ENCODE measurements at regions not wholly inside any gene's neighbourhood (a gene's known extent, or its start where the extent isn't known, plus 50 kb on each side); places are given as distances from the start of the nearest gene placed in this dataset.

- DNase-seq (ENCODE audit: low read depth, low spot score) = no peak
These were observed 106.6 kb upstream of the MKLN1 start for GRCh38 chr7:131221061-131221460.

DNA sequence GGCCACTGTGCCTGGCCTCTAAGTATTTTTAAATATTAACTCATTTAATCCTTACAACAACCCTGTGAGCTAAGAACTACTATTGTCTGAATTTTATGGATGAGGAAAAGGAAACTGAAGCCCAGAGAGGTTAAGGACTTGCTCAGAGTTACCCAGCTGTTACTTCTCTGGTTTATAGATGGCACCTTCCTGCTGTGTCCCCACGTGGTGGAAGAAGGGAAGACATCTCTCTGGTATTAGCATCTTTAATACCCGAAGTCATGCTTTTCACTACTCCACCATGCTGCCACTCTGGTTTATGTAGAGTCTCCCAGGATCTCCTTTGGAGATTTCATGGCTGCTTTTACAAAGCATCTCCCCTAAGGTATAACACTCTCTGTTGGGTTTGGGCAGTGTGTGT is 105.5 kb upstream of the MKLN1 start:
- no peak for DNase-seq (ENCODE audit: low read depth, low spot score)

DNA sequence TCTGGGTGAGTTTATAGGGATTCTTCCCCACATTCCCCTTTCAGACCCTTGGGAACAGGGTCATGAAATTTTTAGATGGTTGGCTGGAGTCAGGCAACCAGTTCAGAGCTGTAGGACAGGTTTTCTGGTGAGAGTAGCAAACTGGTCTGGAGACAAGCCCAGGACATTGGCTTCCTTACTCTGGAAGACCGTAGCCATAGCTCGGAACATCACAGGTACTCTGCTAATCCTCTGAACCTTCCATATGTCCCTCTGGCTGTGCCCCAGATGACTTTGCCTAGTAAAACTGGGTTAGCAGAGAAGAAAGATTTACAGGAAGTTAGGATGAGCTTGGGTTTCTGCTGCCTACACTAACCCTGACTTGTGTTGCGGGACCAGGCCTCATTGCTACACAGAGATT is 104.5 kb upstream of the MKLN1 start:
- DNase-seq (ENCODE audit: low read depth, low spot score) = no peak

DNA sequence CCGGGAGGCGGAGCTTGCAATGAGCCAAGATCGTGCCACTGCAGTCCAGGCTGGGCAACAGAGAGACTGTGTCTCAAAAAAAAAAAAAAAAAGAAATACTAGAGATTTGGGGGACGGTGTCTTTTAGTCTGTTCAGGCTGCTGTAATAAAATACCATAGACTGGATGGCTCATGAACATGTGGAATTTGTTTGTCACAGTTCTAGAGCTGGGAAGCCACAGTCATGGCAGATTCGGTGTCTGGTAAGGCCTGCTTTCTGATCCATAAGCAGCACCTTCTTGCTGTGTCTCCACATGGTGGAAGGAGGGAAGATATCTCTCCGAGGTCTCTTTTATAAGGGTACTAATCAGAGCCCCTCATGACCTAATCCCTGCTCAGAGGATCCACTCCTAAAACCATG is 102.7 kb upstream of the MKLN1 start:
- no peak for DNase-seq (ENCODE audit: low read depth, low spot score)

DNA sequence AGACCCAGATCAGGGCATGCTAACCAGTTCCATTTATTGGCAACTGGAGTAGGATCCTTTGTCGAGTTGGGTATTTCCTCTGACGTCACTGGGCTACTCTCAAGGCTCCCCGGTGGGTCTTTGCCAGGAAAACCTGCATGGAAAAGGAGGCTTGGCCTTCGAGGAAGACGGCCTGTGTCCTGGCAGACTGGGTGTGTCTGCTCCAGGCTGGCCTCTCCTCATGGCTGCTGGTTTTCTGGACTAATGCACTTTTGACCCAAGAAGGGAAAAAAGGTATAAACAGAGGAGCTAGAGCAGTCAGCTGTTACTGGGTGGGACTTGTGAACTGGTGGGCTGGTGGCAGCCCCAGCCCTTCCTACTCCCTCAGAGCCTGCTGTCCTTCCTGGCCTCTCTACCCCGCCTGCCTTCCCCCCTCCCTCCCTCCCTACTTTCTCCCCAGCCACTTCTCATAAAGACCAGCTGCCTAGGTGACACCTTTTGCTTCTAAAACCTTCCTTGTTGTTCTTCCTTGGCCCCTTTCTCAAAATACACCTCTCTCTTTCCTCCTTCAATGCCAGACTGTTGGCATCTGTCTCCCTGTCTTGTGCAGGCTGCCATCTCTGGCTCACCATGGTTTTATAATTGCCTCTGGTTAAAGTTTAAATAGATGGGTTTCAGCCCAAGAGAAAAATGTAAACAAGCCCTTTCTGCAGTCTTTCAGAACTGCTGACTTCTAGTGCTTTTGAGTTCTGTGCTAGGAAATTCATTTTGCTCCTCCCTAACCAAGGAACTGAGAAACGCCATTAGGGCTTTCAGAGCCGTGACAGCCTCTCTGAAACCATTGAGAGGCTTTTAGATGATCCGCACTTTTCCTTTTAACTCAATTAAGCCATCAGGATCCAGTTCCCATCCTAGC is 101.8 kb upstream of the MKLN1 start:
- DNase-seq (ENCODE audit: low read depth, low spot score) = no peak

DNA sequence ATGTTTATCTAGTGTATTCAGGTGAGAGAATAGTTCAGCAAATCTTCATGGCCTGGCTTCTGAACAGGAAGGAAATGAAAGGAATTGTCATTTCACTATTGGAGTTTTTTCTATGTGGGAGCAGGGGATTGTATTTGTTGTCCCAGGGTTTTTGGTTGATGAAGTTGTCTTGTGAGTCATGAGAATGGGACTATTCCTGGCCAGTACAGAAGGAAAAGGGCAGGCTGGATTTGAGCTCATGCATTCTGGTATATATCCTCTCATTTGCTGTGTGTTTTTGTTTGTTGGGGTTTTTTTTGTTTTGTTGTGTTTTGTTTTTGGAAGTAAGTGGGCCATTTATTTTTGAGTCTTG is 101.2 kb upstream of the MKLN1 start:
- DNase-seq (ENCODE audit: low read depth, low spot score) = no peak

DNA sequence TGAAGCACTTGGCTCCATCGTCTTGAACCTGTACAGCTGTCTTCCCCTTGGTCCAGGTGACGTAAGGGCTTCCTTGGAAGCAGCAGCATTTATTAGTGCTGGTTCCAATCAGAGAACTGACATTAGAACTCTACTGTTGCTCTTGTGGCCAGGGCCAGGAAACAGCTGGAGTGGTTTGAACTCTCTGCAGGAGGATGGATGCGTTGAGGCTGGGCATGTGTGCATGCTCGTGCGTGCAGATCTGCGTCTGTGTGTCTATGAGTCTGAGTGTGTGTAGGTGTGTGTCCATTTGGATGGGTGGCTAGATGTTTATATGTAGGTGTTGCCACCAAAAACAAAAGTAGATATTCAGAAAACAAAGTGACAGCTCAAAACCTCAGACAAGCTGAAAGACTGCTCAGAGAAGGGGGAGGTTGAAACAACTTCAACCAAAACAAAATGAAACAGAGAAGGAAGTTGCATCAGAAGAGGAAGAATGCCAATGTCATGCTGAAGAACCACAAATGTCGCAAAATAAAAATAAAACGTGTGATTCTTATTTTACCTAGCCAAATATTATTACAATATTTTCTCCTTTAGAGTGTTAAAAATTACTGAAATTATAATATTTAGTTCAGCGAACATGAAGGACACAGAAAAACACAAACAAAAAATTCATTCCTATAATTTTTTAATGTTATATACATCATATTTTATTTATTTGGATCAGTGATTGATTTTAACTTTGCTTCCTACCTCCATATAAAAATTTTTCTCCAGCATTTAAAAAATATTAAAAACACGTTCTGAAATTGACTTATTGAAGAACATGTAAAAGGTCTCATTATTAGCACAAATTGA is 96.1 kb upstream of the MKLN1 start:
- no peak for DNase-seq (ENCODE audit: low read depth, low spot score)

DNA sequence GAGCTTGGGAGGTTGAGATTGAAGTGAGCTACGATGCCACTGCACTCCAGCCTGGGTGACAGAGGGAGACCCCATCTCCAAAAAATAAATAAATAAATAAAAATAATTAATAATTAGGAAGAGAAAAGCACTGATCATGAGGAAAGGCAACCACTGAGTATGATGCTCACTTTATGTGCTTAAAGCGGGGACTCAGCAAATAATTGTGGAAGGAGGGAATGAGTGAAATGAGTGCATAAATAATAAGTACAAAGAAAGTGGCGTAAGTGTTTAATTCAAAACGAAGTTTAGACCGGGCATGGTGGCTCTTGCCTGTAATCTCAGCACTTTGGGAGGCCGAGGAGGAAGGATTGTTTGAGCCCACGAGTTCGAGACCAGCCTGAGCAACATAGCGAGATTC is 94.9 kb upstream of the MKLN1 start:
- no peak for DNase-seq (ENCODE audit: low read depth, low spot score)

- no peak for DNase-seq (ENCODE audit: low read depth, low spot score)
These were observed 94.5 kb upstream of the MKLN1 start for GRCh38 chr7:131233193-131233592.

GRCh38 chr7:131234719-131235488 is 92.8 kb upstream of the MKLN1 start:
- no peak for DNase-seq (ENCODE audit: low read depth, low spot score)

DNA sequence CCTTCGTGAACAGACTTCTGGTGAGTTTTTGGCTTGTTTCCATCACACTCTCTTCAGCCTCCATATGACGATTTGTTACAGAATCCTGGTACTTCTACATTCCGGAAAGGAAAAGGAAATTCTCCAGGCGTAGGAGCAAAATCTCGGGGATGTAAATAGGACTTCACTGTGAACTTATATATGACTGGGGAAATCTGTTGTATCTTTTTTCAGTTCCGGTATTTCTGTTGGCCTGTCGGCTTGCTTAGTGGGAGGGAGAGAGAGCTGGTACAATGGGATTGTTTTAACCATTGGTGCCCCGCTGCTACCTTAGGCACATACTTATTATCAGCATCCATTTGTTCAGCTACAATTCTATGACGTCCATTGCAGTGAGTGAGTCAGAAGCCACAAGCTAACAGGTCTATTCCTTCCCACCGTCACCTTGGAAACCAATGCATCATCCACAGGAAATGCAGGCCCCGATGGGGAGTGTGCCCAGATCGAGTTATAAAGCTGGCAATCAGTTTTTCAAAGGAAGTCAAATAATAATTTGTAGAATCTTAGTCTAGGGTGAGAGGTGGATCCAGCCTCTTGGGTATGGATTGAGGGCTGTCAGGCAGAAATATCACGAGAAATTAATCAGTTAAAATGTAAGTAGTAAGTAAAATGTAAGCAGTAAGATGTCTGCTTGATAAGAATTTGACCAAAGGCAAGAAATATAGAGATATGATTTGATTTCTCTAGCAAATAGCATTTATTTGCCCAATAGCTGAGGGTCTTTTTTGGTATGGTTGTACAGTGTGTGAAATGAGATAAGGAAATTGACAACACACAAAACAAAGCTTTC is 92.0 kb upstream of the MKLN1 start:
- peak; percentile 91 for DNase-seq (ENCODE audit: low read depth, low spot score)

DNA sequence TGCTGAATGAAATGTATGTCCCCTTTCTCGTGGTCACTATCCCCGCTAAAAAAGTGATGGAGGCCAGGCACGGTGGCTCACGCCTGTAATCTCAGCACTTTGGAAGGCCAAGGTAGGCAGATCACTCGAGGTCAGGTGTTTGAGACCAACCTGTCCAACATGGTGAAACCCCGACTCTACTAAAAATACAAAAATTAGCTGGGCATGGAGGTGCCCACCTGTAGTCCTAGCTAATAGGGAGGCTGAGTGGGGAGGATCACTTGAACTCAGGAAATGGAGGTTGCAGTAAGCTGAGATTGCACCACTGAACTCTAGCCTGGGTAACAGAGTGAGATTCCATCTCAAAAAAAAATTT is 91.4 kb upstream of the MKLN1 start:
- no peak for DNase-seq (ENCODE audit: low read depth, low spot score)

- no peak for DNase-seq (ENCODE audit: low read depth, low spot score)
These were observed 89.2 kb upstream of the MKLN1 start for GRCh38 chr7:131238347-131238931.

DNA sequence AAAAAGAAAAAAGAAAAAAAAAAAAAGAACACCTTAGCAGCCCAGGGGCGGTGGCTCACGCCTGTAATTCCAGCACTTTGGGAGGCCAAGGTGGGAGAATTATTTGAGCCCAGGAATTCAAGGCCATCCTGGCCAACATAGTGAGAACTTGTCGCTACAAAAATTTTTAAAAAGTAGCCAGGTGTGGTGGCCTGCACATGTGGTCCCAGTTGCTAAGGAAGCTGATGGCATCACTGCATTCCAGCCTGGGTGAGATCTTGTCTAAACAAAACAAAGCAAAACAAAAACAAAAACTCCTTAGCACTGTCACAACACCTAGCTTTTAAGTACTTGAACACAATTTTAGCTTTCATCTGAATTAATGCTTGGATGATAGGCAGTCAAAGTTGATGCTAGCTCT is 86.3 kb upstream of the MKLN1 start:
- DNase-seq (ENCODE audit: low read depth, low spot score) = no peak

DNA sequence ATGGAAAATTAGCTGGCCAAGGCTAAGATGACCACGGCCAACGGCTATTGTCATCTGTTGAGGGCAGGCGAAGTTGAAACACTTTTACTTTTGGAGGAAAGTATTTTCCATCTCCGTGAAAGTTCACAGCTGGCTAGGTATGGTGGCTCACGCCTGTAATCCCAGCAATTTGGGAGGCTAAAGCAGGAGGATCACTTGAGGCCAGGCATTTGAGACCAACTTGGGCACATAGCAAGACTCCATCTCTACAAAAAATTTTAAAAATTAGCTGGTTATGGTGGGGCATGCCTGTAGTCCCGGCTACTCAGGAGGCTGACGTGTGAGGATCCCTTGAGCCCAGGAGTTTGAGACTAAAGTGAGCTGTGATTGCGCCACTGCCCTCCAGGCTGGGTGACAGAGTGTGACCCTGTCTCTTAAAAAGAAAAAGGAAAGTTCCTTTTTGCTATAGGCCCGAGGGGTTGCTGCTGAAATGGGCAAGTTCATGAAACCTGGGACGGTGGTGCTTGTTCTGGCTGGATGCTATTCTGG is 85.5 kb upstream of the MKLN1 start:
- no peak for DNase-seq (ENCODE audit: low read depth, low spot score)

GRCh38 chr7:131244259-131244852 is 83.3 kb upstream of the MKLN1 start:
- peak; percentile 71 for DNase-seq (ENCODE audit: low read depth, low spot score)

GRCh38 chr7:131249003-131249402 is 78.7 kb upstream of the MKLN1 start:
- DNase-seq (ENCODE audit: low read depth, low spot score) = peak; percentile 77

DNA sequence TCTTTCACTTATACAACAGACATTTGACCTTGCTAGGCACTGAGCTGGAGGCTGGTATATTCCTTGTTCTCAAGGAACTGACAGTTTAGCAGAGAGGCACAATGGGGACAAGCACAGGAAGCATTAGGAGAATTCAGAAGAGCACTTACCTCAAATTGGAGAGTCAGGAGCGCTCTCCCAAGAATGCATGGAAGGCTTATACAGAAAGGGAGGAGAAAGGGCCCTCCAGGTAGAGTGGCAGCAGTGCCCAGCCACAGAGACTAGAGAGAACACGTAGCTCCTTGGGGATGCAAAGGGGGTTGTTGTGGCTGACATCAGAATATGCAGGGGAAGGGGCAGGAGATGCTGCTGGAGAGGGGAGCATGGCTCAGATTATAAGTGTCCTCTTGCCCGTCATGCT is 78.2 kb upstream of the MKLN1 start:
- no peak for DNase-seq (ENCODE audit: low read depth, low spot score)

GRCh38 chr7:131250331-131250730 is 77.3 kb upstream of the MKLN1 start:
- DNase-seq (ENCODE audit: low read depth, low spot score) = no peak

GRCh38 chr7:131251371-131251770 is 76.3 kb upstream of the MKLN1 start:
- no peak for DNase-seq (ENCODE audit: low read depth, low spot score)

All from brain pericyte (primary cell).